Nephron (organoid): ENCODE measurements at regions not wholly inside any gene's neighbourhood (a gene's known extent, or its start where the extent isn't known, plus 50 kb on each side); places are given as distances from the start of the nearest gene placed in this dataset.

Source experiments
- H3K27ac Mint-ChIP-seq, 3 experiments: 2 replicates each; pipeline ENCODE4 v1.8.0; 2020; ENCODE audit warnings: mixed read lengths in 3 of 3, mild to moderate bottlenecking in 2 of 3, moderate library complexity in 1 of 3
- H3K27me3 Mint-ChIP-seq: 2 replicates; pipeline ENCODE4 v1.8.0; 2021; ENCODE audit warnings: low read depth, mild to moderate bottlenecking, moderate library complexity, mixed read lengths
- H3K36me3 Mint-ChIP-seq: 2 replicates; pipeline ENCODE4 v1.8.0; 2020; ENCODE audit warnings: low read depth, mixed read lengths
- H3K4me1 Mint-ChIP-seq: 2 replicates; pipeline ENCODE4 v1.8.0; 2020; ENCODE audit warnings: mixed read lengths
- H3K4me3 Mint-ChIP-seq, 3 experiments: 2 replicates each; pipeline ENCODE4 v1.8.0; 2020; ENCODE audit warnings: mild to moderate bottlenecking in 3 of 3, mixed read lengths in 3 of 3, moderate library complexity in 2 of 3
- H3K9me3 Mint-ChIP-seq: 2 replicates; pipeline ENCODE4 v1.8.0; 2020; ENCODE audit warnings: mixed read lengths
- CTCF ChIP-seq, 3 experiments: fragments of 200-600 bp; sonication (generic); IDR thresholded peaks; one replicate each; pipeline ENCODE4 v1.5.0; 2021; ENCODE audit warnings: antibody characterized with exemption in 3 of 3; ENCODE audit not compliant: unreplicated experiment in 3 of 3

DNA sequence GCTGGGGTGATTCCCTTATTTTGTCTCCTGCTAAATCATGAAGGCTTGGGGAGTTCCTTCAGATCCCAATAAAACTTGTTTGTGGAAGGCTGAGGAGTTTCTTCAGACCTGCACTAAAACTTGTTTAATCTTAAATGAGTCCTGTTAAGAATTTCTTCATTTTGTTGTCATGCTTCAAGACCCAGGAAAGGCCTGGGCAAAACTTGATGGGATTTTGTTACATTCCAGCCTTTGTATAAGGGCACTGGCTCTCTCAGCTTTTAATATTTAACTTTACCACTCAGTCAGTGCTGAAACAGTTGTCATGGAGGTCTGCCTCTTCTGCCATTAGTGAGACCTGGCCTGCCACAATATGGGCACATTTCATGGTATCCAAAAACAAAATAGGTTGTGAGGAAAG, 699.0 kb downstream of the ETS1 start:
- peaks cover 6% of the 10 kb centered on the region for H3K36me3 Mint-ChIP-seq
- TF ChIP-seq CTCF (IDR thresholded peaks at IDR 0.05; ENCODE audit: unreplicated experiment in 3 of 3) = no peak
- H3K4me3 Mint-ChIP-seq = no peak overlapping the region
- peaks cover 22% of the 10 kb centered on the region for H3K9me3 Mint-ChIP-seq
- peak overlapping the region; percentile 96 to 98 (median 98) for H3K27ac Mint-ChIP-seq
- H3K27me3 Mint-ChIP-seq = no peaks in the 10 kb centered on the region
- H3K4me1 Mint-ChIP-seq = no peaks in the 10 kb centered on the region

- Mint-ChIP-seq H3K9me3 (no peaks in the 10 kb centered on the region), H3K36me3 (no peaks in the 10 kb centered on the region), H3K27me3 (no peaks in the 10 kb centered on the region), H3K4me3 (peak overlapping the region in 1 of 3 experiments; percentile 46), H3K4me1 (peaks cover 41% of the 10 kb centered on the region), H3K27ac (peak overlapping the region; percentile 43 to 80 (median 61))
- TF ChIP-seq CTCF (IDR thresholded peaks at IDR 0.05; ENCODE audit: unreplicated experiment in 3 of 3) = no peak
These were observed 712.2 kb downstream of the ETS1 start for GRCh38 chr11:127875131-127875530.

DNA sequence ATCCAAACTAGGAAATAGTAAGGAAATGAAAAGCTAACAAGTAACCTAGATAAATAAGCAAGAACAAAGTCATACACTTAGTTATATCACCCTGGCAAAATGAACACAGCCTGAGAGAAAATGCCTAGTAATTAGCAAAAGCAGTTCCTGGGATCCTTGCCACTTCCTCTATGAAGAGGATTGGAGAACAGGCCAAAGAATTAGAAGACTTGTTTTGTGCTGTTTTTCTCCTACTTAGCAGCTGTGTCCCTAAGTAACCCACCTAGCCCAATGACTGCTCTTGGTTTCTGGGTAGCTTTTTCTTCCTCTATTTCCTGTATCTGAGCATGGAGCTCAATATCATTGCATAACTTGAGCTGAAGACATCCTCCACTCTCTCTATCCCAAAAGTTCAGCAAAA, 713.9 kb downstream of the ETS1 start:
- peak overlapping the region in 1 of 3 experiments; percentile 31 for H3K4me3 Mint-ChIP-seq
- peaks cover 32% of the 10 kb centered on the region for H3K4me1 Mint-ChIP-seq
- TF ChIP-seq CTCF (IDR thresholded peaks at IDR 0.05; ENCODE audit: unreplicated experiment in 3 of 3) = no peak
- peak overlapping the region in 1 of 3 experiments; percentile 2 for H3K27ac Mint-ChIP-seq
- H3K27me3 Mint-ChIP-seq = no peaks in the 10 kb centered on the region
- no peaks in the 10 kb centered on the region for H3K36me3 Mint-ChIP-seq
- H3K9me3 Mint-ChIP-seq = no peaks in the 10 kb centered on the region

- Mint-ChIP-seq H3K4me3 (no peak overlapping the region), H3K36me3 (no peaks in the 10 kb centered on the region), H3K27me3 (no peaks in the 10 kb centered on the region), H3K4me1 (peaks cover 28% of the 10 kb centered on the region), H3K9me3 (peaks cover 3% of the 10 kb centered on the region), H3K27ac (no peak overlapping the region)
- no peak for TF ChIP-seq CTCF (IDR thresholded peaks at IDR 0.05; ENCODE audit: unreplicated experiment in 3 of 3)
These were observed 721.2 kb downstream of the ETS1 start for GRCh38 chr11:127866109-127866508.

- H3K27me3 Mint-ChIP-seq = no peaks in the 10 kb centered on the region
- no peaks in the 10 kb centered on the region for H3K36me3 Mint-ChIP-seq
- peak overlapping the region in 1 of 3 experiments; percentile 24 for H3K27ac Mint-ChIP-seq
- H3K4me1 Mint-ChIP-seq = peaks cover 28% of the 10 kb centered on the region
- TF ChIP-seq CTCF (IDR thresholded peaks at IDR 0.05; ENCODE audit: unreplicated experiment in 3 of 3) = no peak
- H3K9me3 Mint-ChIP-seq = peaks cover 5% of the 10 kb centered on the region
- no peak overlapping the region for H3K4me3 Mint-ChIP-seq
These were observed 722.5 kb downstream of the ETS1 start for GRCh38 chr11:127864861-127865260.

- Mint-ChIP-seq H3K4me1 (peaks cover 22% of the 10 kb centered on the region), H3K4me3 (no peak overlapping the region), H3K36me3 (no peaks in the 10 kb centered on the region), H3K9me3 (peaks cover 2% of the 10 kb centered on the region), H3K27me3 (no peaks in the 10 kb centered on the region), H3K27ac (no peak overlapping the region)
- no peak for TF ChIP-seq CTCF (IDR thresholded peaks at IDR 0.05; ENCODE audit: unreplicated experiment in 3 of 3)
These were observed 725.0 kb downstream of the ETS1 start for GRCh38 chr11:127862406-127862805.
